ENCODE measurements at regions not wholly inside any gene's neighbourhood (a gene's known extent, or its start where the extent isn't known, plus 50 kb on each side); places are given as distances from the start of the nearest gene placed in this dataset.
"Not testable (repeated sequence)": the region's sequence is repeated elsewhere in the genome, so short reads cannot be mapped to it uniquely, and the experiment has no call there.

- FAIRE-seq (no peak), DNase-seq (ENCODE audit: low spot score) (no peak)
Measured at GRCh38 chr11:134850566-134850965, 438.5 kb upstream of the B3GAT1 start.

GRCh38 chr11:134849833-134850232, 437.8 kb upstream of the B3GAT1 start:
- DNase-seq (ENCODE audit: low spot score) (no peak), FAIRE-seq (no peak)

- FAIRE-seq (no peak), DNase-seq (ENCODE audit: low spot score) (no peak)
Measured at GRCh38 chr11:134847083-134847715, 435.2 kb upstream of the B3GAT1 start.

- no peak for DNase-seq (ENCODE audit: low spot score)
- no peak for FAIRE-seq
Measured at GRCh38 chr11:134846328-134847082, 434.5 kb upstream of the B3GAT1 start.

GRCh38 chr11:134845474-134846327, 433.7 kb upstream of the B3GAT1 start:
- FAIRE-seq (no peak), DNase-seq (ENCODE audit: low spot score) (no peak)

GRCh38 chr11:134844838-134845237, 432.8 kb upstream of the B3GAT1 start:
- FAIRE-seq (no peak), DNase-seq (ENCODE audit: low spot score) (no peak)

GRCh38 chr11:134843735-134844134, 431.7 kb upstream of the B3GAT1 start:
- DNase-seq (ENCODE audit: low spot score) = no peak
- FAIRE-seq = no peak

GRCh38 chr11:134843020-134843419, 431.0 kb upstream of the B3GAT1 start:
- DNase-seq (ENCODE audit: low spot score) (no peak), FAIRE-seq (no peak)

- no peak for DNase-seq (ENCODE audit: low spot score)
- FAIRE-seq = no peak
Measured at GRCh38 chr11:134841972-134842371, 429.9 kb upstream of the B3GAT1 start.

- no peak for DNase-seq (ENCODE audit: low spot score)
- no peak for FAIRE-seq
Measured at GRCh38 chr11:134841411-134841810, 429.4 kb upstream of the B3GAT1 start.

- FAIRE-seq (no peak), DNase-seq (ENCODE audit: low spot score) (no peak)
Measured at GRCh38 chr11:134840945-134841344, 428.9 kb upstream of the B3GAT1 start.

- DNase-seq (ENCODE audit: low spot score); FAIRE-seq: not testable (repeated sequence)
Measured at GRCh38 chr11:134840165-134840564, 428.1 kb upstream of the B3GAT1 start.

- FAIRE-seq = no peak
- DNase-seq (ENCODE audit: low spot score) = no peak
Measured at GRCh38 chr11:134838708-134839107, 426.7 kb upstream of the B3GAT1 start.

- no peak for FAIRE-seq
- no peak for DNase-seq (ENCODE audit: low spot score)
Measured at GRCh38 chr11:134837887-134838232, 425.8 kb upstream of the B3GAT1 start.

GRCh38 chr11:134837166-134837886, 425.3 kb upstream of the B3GAT1 start:
- DNase-seq (ENCODE audit: low spot score) (no peak), FAIRE-seq (no peak)

- no peak for FAIRE-seq
- DNase-seq (ENCODE audit: low spot score) = no peak
Measured at GRCh38 chr11:134836561-134836960, 424.5 kb upstream of the B3GAT1 start.

GRCh38 chr11:134835561-134835960, 423.5 kb upstream of the B3GAT1 start:
- DNase-seq (ENCODE audit: low spot score) (no peak), FAIRE-seq (no peak)

- no peak for FAIRE-seq
Measured at GRCh38 chr11:134830312-134830711, 418.3 kb upstream of the B3GAT1 start.

GRCh38 chr11:134823970-134824369, 411.9 kb upstream of the B3GAT1 start:
- DNase-seq (ENCODE audit: low spot score) = no peak
- FAIRE-seq = no peak

More at GRCh38 chr11:134830312-134830711, 418.3 kb upstream of the B3GAT1 start:
- DNase-seq (ENCODE audit: low spot score) = no peak

- DNase-seq (ENCODE audit: low spot score) = no peak
- no peak for FAIRE-seq
Measured at GRCh38 chr11:134822897-134823296, 410.9 kb upstream of the B3GAT1 start.

- DNase-seq (ENCODE audit: low spot score) (no peak), FAIRE-seq (no peak)
Measured at GRCh38 chr11:134821422-134821821, 409.4 kb upstream of the B3GAT1 start.

- DNase-seq (ENCODE audit: low spot score) = no peak
- FAIRE-seq = no peak
Measured at GRCh38 chr11:134819041-134819440, 407.0 kb upstream of the B3GAT1 start.
